SK-N-MC (cell line): ENCODE measurements at regions not wholly inside any gene's neighbourhood (a gene's known extent, or its start where the extent isn't known, plus 50 kb on each side); places are given as distances from the start of the nearest gene placed in this dataset.

Experiments
- DNase-seq: peaks from one replicate; pipeline ENCODE4 v3.0.0-alpha.2; 2011; ENCODE audit warnings: low read depth, low spot score
- H3K27ac ChIP-seq: fragments of 200-600 bp; sonication (generic); 2 replicates; pipeline ENCODE4 v1.5.1; 2016; ENCODE audit warnings: mixed run types
- H3K36me3 ChIP-seq: fragments of 200-600 bp; sonication (generic); 2 replicates; pipeline ENCODE4 v1.6.1; 2017; ENCODE audit warnings: antibody characterized with exemption, low read length, mixed read lengths; ENCODE audit not compliant: insufficient read depth
- H3K4me3 ChIP-seq: fragments of 200-600 bp; sonication (generic); 2 replicates; pipeline ENCODE4 v1.5.1; 2016
- H3K9ac ChIP-seq: fragments of 200-600 bp; sonication (generic); 2 replicates; pipeline ENCODE4 v1.8.0; 2017; ENCODE audit warnings: mixed run types, mixed read lengths; ENCODE audit not compliant: insufficient read length
- H3K9me3 ChIP-seq: fragments of 200-600 bp; sonication (generic); 2 replicates; pipeline ENCODE4 v1.6.1; 2017; ENCODE audit warnings: low read depth, mild to moderate bottlenecking, antibody characterized with exemption, low read length, moderate library complexity, mixed read lengths
- EZH2 ChIP-seq: fragments of 200-600 bp; sonication (generic); IDR thresholded peaks from one replicate; pipeline ENCODE4 v1.6.1; 2017; ENCODE audit warnings: antibody characterized with exemption
- FOXP2 ChIP-seq: optimal IDR thresholded peaks from 2 replicates; pipeline ENCODE3; 2011; ENCODE audit warnings: mild to moderate bottlenecking, moderate library complexity; ENCODE audit not compliant: insufficient read depth; ENCODE audit errors: extremely low read length, control extremely low read depth
- POLR2AphosphoS5 ChIP-seq: IDR thresholded peaks from 2 replicates; pipeline ENCODE4 v1.6.1; 2012; ENCODE audit warnings: mild to moderate bottlenecking, low read depth, low read length, borderline replicate concordance

DNA sequence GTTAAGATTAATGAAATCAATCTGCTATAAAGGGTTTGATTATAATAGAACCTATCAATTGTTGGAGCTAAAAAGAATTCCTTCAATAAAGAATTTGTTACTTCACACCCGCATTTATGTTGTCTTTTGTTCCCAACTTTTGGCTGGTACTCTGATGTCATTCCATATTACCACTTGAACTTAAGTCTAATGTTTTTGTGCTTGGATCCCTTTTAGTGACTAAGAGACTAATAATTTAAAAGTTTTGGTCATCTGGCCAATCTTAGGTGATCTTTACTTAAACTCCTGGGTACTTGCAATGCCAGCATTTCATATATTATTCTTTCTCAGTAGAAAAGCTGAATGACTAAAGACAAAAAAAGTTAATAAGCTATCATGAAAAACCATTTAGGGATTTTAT, 113.0 kb downstream of the TMEM30B start:
- DNase-seq: no peak
- Histone ChIP-seq H3K9ac (no peak overlapping the region), H3K36me3 (no peaks in the 10 kb centered on the region), H3K27ac (no peak overlapping the region), H3K4me3 (no peak overlapping the region), H3K9me3 (no peaks in the 10 kb centered on the region)
- no peak for TF ChIP-seq POLR2AphosphoS5

DNA sequence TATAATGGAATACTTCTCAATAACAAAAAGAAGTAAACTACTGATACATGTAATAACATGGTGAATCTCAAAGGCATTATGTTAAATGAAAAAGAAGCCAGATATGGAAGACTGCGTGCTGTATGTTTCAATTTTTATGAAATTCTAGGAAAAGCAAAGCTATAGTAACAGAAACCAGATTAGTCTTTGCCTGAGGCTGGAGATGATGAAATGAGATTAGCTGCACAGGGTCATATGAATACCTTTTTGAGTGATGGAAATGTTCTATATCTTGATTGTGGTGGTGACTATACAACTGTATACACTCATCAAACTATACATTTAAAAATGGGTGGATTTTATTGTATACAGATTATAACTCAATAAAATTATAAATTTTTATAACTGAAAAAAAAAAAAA, 113.5 kb downstream of the TMEM30B start:
- H3K27ac ChIP-seq: no peak overlapping the region
- DNase-seq: no peak
- H3K9me3 ChIP-seq: no peaks in the 10 kb centered on the region
- no peaks in the 10 kb centered on the region for H3K36me3 ChIP-seq
- no peak overlapping the region for H3K4me3 ChIP-seq
- TF ChIP-seq FOXP2 (no peak), EZH2 (no peak), POLR2AphosphoS5 (no peak)
- H3K9ac ChIP-seq: no peak overlapping the region

DNA sequence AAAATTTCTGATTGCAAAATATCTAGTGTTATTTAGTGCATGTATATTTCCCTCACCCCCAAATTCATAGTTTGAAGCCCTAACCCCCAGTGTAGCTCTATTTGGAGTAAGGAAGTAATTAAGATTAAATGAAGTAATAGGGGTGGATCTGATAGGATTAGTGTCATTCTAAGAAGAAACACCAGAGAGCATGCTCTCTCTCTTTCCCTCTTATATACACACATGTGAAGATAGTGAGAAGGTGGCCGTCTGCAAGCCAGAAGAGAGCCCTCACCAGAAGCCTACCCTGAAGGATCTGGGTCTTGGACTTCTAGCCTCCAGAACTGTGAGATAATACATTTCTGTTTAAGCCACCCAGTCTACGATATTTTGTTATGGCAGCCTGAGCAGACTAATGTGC, 120.3 kb downstream of the TMEM30B start:
- H3K9ac ChIP-seq: no peak overlapping the region
- H3K4me3 ChIP-seq: no peak overlapping the region
- TF ChIP-seq POLR2AphosphoS5 (no peak), FOXP2 (no peak)
- DNase-seq: no peak
- H3K9me3 ChIP-seq: 0 out of 2 replicates have a peak, but pooled peaks cover 2% of the 10 kb centered on the region
- no peak overlapping the region for H3K27ac ChIP-seq
- no peaks in the 10 kb centered on the region for H3K36me3 ChIP-seq

DNA sequence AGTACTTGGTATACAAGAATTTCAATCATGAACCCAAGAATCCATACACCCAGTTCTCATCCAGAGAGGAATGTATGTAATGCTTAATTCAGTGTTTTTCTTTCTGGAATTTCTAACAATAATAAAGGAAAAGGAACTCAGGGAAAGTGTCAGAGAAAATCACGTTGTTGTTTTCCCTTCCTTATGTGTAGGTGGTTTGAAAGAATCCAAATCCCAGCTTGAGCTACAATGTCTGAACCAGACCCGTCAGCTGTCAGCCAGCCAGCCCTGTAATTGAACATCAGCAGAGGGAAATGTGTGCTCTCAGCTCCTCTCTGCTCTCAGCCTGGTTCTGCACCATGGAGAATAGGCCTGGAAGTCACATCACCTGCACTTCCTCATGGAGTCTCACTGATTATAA, 126.5 kb downstream of the TMEM30B start:
- Histone ChIP-seq H3K9me3 (no peaks in the 10 kb centered on the region), H3K4me3 (no peak overlapping the region), H3K36me3 (no peaks in the 10 kb centered on the region), H3K27ac (no peak overlapping the region), H3K9ac (no peak overlapping the region)
- TF ChIP-seq FOXP2 (no peak), POLR2AphosphoS5 (no peak), EZH2 (no peak)
- DNase-seq: no peak

DNA sequence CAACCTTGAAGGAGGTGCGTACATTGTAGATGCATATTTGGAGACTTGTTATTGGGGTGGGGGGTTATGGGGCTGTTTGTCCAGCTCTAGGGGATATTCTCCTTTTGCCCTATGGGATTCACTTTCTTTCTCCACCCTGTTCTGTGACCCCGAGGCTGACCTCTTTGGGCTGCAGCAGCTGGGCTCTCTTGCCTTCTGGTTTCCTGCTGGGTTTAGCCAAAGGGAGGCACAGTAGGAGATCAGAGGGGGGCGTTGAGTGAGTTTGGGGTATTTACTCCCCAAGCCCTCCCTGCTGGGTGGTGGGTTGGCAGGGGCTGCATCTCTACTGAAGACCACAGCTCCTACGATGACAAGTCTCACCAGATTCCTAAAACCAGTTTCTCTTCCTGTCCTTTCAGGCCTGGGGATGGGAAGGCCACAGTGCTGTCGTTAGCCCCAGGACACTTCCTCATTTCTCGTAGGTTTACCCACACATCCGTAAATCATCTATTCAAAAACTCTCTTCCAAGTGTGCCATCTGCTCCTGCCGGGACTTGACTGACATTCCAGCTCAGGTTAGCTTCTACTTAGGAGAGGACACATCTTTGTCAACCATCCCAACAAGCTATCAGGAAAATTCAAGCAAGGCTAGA, 127.1 kb downstream of the TMEM30B start:
- TF ChIP-seq POLR2AphosphoS5 (no peak), EZH2 (no peak), FOXP2 (no peak)
- Histone ChIP-seq H3K27ac (no peak overlapping the region), H3K9ac (no peak overlapping the region), H3K4me3 (no peak overlapping the region), H3K36me3 (no peaks in the 10 kb centered on the region), H3K9me3 (no peaks in the 10 kb centered on the region)
- DNase-seq: no peak

DNA sequence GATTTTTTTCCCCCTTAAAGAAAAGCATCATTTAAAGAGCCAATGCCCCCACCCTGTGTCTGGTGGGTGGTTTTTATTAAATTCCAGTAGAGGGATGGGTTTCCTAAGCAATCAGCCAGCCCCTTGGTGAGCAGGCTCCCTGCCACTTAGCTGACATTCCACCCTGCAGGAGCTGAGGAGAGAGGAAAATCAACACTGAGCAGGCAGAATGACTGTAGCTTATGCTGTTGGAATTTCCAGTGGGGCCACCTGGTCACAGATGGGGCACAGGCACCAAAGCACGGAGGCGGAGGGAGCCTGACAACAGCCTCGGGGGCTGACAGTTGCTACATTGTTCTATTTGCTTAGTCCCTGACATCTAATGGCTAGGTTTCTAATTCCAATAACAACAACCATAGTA, 127.7 kb downstream of the TMEM30B start:
- H3K36me3 ChIP-seq: no peaks in the 10 kb centered on the region
- H3K9ac ChIP-seq: no peak overlapping the region
- no peak for DNase-seq
- H3K4me3 ChIP-seq: no peak overlapping the region
- TF ChIP-seq FOXP2 (no peak), POLR2AphosphoS5 (no peak)
- H3K9me3 ChIP-seq: no peaks in the 10 kb centered on the region
- no peak overlapping the region for H3K27ac ChIP-seq

DNA sequence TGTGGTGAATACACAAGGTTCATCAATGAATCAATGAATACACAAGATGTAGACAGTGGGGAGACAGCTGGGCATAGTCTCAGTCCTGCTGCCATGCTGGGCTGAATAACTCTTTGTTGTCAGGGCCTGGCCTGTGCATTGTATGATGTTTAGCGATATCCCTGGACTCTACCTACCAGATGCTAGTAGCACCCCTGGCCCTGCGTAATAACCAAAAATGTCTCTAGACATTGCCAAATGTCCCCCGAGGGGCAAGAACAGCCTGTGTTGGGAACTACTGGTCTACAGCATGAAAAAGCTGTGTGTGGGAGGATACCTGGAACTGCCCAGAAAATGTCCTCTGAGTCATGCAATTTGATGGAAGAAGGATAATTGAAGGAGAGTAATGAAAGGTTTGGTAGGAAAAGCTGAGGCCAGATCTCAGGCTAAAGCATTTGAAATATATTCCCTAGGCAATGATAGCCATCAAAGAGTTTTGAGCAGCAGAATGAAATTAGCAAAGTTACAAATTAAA, 128.2 kb downstream of the TMEM30B start:
- H3K9me3 ChIP-seq: no peaks in the 10 kb centered on the region
- TF ChIP-seq FOXP2 (no peak), EZH2 (no peak), POLR2AphosphoS5 (no peak)
- H3K36me3 ChIP-seq: no peaks in the 10 kb centered on the region
- H3K9ac ChIP-seq: no peak overlapping the region
- H3K4me3 ChIP-seq: no peak overlapping the region
- H3K27ac ChIP-seq: no peak overlapping the region
- no peak for DNase-seq

- no peak for TF ChIP-seq EZH2
- TF ChIP-seq POLR2AphosphoS5: no peak
- no peak for TF ChIP-seq FOXP2
- H3K36me3 ChIP-seq: no peaks in the 10 kb centered on the region
- no peaks in the 10 kb centered on the region for H3K9me3 ChIP-seq
- H3K9ac ChIP-seq: no peak overlapping the region
- H3K4me3 ChIP-seq: no peak overlapping the region
- H3K27ac ChIP-seq: no peak overlapping the region
- no peak for DNase-seq
Measured at GRCh38 chr14:61151251-61151650, 129.9 kb downstream of the TMEM30B start.

DNA sequence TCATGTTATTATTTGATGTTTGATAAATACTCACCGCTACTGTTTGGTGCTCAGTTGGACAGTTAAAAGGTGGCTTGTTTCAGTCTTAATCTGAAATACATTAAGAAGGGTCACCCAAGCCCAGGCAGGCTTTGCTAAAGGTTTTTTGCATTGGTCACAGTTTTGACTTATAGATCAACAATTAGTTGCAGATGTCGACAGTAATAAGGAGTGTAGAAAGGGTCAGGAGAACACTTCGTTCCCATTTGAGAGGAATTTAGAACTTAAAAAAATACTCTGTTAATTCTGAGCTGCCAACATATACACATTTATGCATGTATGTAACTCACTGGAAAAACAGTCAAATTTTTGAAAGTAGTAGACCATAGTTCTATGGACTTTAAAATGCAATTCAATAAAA, 130.3 kb downstream of the TMEM30B start:
- H3K27ac ChIP-seq: no peak overlapping the region
- DNase-seq: no peak
- H3K9ac ChIP-seq: no peak overlapping the region
- H3K4me3 ChIP-seq: no peak overlapping the region
- H3K9me3 ChIP-seq: no peaks in the 10 kb centered on the region
- no peaks in the 10 kb centered on the region for H3K36me3 ChIP-seq
- no peak for TF ChIP-seq FOXP2
- TF ChIP-seq POLR2AphosphoS5: no peak
- TF ChIP-seq EZH2: no peak
